ENCODE measurements at regions not wholly inside any gene's neighbourhood (a gene's known extent, or its start where the extent isn't known, plus 50 kb on each side); places are given as distances from the start of the nearest gene placed in this dataset.
A peak's percentile ranks its signal among the peaks of the same experiment; 100 is the strongest.
"Not testable (repeated sequence)": the region's sequence is repeated elsewhere in the genome, so short reads cannot be mapped to it uniquely, and the experiment has no call there.

- DNase-seq, result no peak
These were observed 372.9 kb upstream of the NFIA start for GRCh38 chr1:60709426-60709825.

DNA sequence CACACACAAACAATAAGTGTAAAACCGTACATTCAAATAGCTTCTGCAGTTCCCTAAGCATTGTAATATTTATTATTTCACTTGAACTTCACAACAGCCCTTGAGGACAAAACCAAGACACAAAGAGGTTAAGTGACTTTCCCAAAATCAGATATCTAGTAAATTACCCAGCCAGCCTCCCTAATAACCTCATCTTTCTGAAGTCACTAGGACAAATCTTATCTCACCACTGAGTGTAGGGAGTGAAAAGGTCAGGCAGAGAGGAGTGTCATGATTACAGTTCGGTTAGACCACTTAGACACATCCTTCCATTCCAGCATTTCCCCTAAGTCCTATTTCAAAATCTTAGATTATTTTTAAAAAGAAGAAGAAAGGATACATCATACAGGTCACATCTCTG, 377.3 kb upstream of the NFIA start:
- no peak for DNase-seq

DNA sequence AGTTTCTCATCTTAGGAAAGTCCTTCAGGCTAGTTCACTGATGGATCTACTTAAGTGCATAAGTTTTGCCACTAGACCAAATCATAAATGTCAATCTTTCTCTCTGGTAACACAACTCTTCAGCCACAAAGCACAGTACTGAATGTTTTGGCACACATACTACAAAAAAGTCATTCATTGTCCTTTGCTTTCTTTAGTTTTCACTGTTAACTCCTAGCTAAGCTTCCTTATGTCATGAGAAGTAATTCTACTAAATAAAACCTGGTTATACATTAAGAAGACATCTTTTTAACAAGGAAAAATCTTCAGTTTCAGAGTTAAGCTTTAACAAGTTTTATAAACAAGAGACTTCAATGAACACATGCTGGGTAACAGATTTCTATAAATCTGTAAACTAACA, 379.2 kb upstream of the NFIA start:
- no peak for DNase-seq

DNA sequence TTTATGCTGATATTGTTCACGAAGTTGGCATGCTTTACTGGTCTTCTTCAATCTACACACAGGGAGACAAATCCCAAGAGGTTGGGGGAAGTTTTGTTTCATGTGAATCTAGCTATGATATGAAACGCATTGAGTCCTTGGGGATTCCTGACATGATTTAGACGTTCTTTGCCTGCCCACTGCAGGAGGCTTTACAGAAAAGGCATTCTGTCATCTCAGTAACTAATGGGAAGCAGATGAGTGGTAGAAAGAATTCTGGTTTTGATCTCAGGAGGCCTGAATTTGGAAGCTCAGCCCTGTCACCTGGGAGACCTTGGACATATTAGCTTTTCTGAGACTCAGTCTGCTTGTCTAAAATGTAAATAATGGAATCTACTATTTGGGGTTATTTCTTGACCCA, 383.0 kb upstream of the NFIA start:
- peak; percentile 74 for DNase-seq

DNA sequence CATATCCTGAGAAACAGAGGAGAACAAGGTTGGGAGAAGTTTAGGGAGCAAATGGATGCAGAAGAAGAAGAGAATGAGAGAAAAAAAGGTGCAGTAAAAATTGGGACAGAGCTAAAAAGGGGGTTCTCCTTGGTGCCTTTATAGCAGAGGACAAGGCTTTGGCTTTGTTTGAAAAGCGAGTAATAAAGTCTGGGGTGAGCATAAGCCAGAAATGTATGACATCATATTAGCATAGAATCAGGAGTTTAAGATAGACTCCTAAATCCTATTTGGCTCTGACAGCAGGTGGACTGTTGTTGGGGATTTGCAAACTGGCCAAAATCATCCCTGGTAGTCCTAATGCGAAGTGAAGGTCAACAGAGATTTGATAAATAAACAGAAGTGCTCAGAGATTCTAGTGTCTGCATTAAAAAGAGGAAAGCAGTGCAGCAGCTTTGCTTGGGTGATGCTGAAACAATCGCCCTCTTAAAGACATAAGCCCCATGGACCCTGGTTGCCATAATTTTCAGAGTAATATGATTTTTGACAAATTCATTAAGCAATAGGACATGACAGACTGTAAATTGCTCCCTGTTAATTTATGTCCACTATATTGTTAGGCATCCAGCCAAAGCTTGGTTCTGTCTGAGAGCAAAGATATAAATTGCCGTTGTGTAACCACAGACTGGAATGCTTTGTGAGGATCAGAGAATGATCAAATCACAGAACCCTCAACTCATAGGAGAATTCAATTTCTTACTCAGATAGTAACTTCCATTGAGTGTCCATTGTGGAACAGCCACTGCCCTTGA, 385.0 kb upstream of the NFIA start:
- DNase-seq, result peak; percentile 85

DNA sequence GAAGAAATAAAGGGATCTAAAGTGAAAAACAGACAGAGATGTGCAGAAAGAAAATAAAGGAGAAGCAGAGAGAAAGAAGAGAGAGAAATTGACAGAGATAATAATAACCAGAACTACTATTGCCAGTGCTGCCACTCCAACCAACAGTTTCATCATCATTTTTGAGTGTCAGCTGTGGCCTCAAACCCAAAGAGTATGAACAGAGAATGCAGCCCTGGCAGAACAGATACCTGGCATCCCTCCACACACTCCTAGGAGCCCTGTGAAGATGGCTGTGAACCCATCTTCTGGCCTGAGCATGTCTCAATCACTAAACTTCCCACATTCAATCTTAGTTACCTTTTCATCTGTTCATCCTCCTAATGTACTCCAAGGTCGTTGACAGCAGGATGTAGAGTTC, 385.8 kb upstream of the NFIA start:
- no peak for DNase-seq

DNA sequence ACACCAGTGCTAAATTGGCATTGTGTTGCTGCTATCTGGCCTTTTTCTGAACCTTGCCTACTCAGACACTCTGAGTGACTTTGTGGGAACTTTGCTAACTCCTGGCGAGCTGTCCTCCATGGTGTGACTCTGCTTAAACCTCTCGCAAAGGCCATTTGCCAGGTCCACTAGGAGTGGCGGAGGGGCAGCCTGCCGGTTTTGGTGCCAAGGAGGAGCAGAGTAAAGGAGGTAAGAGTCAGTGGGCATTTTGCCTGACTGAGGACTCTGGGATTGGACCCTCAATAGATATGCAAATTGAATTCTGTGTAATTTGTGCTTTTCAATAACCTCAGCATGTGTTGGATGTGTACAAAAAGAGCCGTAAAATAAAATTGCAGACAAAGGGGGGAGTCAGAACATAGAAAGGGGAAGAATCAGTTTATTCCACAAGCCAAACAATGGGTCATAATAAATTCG, 386.6 kb upstream of the NFIA start:
- DNase-seq, result peak; percentile 61

- no peak for DNase-seq
These were observed 387.4 kb upstream of the NFIA start for GRCh38 chr1:60694980-60695379.

- DNase-seq, result no peak
These were observed 390.3 kb upstream of the NFIA start for GRCh38 chr1:60692031-60692430.

DNA sequence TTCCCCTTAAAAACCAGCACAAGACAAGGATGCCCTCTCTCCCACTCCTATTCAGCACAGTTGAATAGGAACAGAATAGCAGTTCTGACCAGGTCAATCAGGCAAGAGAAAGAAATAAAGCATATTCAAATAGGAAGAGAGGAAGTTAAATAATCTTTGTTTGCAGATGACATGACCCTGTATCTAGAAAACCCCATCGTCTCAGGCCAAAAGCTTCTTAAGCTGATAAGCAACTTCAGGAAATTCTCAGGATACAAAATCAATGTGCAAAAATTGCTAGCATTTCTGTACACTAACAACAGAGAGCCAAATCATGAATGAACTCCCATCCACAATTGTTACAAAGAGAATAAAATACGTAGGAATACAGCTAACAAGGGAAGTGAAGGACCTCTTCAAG, 394.1 kb upstream of the NFIA start:
- DNase-seq, result not testable (repeated sequence)

DNA sequence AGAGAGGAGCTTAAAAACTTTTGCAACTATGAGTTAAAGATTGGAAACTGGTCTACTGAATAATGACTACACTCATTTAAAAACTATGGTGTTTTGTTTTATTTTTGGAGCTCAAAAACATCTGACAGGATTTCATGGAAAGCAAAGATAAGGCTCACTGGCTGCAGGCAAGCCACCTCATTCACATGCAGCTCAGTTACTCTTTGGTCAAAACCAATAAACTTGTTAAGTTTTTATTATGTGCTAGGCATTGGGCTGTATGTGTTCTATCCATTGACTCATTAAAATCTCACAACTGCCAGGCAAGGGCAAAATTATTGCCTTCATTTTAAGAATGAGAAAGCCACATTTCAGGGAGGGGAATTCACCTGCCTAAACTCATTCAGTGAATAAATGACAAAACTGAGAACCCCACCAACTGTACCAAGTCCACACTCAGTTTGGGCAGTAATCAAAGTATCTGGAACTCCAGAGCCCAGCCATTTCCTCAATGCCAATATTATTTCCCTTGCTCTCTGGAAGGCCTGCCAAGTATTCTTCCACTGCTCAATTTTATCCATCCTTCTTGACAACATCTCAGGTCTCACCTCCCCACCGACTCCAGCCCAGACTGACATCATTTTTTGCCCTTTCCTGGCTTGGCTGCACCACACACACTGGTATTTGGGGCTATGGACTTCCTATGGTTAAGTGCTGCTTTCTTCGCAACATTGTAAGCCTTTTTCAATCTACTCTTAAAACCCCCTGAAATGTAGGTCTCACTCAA, 401.1 kb upstream of the NFIA start:
- DNase-seq, result no peak

GRCh38 chr1:60679524-60680375, 402.6 kb upstream of the NFIA start:
- DNase-seq, result no peak

DNA sequence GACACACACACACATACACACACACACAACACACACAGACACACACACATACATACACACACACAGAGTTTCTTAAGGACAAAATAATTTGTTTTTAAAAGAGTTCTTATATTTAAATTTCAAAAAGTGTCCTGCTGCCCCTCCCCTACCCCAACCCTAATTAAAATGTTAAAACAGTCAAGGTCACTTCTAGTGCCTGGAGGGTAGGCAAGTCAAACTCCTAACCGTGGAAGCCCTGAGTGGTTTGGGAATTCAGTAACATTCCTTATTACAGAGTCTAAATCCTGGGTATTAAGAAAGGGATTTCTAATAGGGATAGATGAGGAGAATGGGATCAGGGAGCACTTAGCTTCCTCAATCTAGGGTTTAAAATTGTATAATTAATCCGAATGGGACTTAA, 403.6 kb upstream of the NFIA start:
- DNase-seq, result no peak

- DNase-seq, result no peak
These were observed 404.0 kb upstream of the NFIA start for GRCh38 chr1:60678391-60678790.

DNA sequence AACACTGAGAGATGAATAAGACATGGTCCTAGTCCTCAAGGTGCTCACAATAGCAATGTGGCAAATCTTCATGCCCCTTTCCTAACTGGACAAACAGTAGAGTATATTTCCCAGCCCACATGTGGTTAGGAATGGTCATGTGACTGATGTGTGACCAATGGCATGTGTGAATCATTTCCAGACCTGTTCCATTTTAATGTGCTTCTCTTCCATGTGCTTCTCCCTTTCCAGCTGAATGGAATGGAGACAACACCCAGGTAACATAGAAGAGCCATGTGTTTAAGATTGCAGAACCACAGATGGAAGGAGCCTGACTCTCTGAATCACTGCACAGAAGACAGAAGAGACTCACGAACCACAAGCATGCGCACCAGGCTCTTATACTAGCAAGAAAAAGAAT, 409.9 kb upstream of the NFIA start:
- no peak for DNase-seq

GRCh38 chr1:60670302-60670701, 412.1 kb upstream of the NFIA start:
- DNase-seq, result no peak

DNA sequence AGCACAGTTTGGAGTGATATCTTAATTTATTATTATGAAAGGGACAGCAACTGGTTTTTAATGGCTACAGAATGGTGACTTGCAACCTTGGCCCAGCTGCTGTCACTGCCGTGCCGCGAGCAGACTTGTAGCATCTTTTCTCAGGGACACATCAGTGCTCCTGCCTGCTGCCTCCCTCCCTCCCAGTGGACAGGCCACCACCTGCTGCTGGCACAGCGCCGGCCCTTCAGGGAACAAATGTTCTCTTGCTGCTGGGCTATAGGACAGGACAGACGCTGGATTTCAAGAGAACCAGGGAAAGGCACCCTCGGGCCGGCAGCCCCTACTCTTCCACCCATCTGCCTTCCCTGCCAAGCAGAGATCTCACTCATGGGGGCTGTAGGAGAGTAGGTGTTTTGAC, 413.8 kb upstream of the NFIA start:
- DNase-seq, result no peak

DNA sequence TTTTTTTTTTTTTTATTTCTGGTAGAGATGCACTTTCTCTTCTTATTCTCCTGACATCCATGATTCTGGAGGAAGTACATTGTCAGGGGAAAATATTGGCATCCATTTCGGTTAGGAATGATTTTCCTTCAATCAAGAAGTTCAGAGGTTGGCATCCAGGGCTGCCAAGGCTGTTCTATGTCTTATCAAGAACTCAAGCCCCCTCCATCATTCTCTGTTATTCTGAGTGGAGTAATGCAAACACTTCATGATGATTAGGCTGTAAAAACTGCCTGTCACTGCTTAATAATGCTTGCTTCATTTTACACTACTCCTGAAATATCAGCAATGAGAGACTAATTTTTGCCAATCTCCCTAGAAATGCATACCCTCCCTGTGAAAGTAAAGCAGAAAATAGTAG, 417.1 kb upstream of the NFIA start:
- DNase-seq, result no peak

DNA sequence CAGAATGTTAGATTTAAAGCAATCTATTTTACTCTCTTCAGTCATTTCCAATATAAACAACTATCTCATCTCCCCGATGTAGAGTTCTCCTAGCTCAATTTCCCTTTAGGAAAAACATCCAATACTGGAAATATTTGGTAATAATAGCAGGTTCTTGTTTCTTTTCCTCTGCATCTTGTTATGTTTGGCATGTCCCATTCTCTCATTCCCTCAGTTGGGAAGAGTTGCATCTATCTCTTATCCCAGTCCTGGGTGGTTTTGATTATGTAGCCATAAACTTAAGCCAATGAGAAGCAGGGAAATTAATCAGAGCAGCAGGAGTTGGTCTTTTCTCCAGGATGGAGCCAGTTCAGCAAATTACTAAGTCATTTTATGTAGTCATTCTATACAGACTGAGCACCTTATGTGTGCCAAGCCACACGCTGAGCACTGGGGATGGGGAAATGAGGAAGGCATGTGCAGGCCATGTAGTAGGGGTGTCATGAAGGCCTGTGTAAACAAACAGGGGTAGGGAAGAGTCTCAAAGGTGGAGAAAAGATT, 418.2 kb upstream of the NFIA start:
- no peak for DNase-seq

DNA sequence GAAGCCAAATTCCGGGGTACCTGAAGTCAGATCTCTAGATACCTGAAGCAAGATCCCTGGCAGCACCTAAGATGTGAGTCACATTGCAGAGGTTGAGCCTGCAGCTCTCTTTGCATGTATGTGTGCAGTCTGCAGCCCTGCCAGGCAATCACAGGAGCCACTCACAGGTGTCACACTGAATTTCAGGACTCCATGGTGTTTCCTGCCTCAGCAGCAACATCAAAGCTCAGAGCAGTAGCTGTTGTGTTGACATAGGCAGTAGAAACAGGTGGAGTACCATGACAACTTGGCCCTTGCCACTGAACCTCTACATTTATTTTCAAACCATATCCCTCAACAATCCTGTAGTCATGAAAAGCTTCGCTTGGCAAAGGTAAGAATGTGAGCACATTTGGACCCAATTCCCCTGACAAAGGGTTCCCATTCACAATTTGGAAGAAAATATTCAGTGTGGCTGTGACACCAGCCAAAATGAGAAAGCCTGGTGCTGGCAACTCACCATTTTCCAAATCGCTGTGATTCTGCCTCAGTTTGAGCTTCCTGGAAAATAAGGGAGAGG, 419.8 kb upstream of the NFIA start:
- DNase-seq, result peak; percentile 65

DNA sequence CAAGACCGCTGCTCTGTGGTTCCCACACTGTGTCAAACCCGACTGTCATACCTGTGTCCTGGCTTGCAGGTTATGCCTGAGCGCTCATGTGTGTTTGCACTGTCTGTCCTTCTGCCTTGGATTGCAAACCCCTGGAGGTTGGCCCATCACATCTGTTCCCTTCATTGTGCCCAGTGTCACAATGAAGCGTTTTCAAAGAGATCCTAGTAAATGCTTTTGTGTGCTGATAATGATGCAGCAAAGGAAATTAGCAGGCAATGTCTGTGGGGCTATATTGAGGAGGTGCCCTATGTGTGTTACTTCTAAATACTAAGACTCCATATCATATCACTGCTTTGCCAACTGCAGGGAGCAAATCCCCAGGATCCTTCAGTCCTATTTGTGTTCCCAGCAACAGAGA, 424.4 kb upstream of the NFIA start:
- DNase-seq, result peak; percentile 81

GRCh38 chr1:60655679-60656355, 426.5 kb upstream of the NFIA start:
- no peak for DNase-seq

Data from NCI-H69 (cell line).